ENCODE measurements at regions not wholly inside any gene's neighbourhood (a gene's known extent, or its start where the extent isn't known, plus 50 kb on each side); places are given as distances from the start of the nearest gene placed in this dataset.

DNA sequence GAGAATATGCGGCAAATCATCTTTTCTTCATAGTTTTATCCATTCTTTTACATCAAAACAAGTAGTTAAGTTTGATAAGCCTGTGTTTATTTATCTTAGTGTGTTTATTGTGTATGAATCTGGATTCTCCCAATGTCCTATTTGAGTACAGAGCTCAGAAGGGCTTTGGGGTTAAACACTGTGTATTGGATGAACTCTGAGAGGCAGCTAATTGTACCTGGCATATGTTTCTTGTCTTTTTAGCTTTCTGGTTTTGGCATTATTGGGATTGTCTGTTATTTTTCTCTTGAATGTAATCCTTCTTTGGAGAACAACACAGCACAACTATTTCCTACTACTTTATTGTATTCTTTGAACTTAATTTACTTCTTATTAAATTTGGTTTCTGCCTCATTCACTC is 906.9 kb downstream of the ADGRL2 start:
- peak overlapping the region; percentile 36; the same call in 1 of the 2 replicates for H3K27ac ChIP-seq (ENCODE audit: low read depth, low read length)
- H3K36me3 ChIP-seq (ENCODE audit: insufficient read depth, low read length), result no peaks in the 10 kb centered on the region
- H2AFZ ChIP-seq (ENCODE audit: low read length, unreplicated experiment), result peak overlapping the region; percentile 74
- no peaks in the 10 kb centered on the region for H3K27me3 ChIP-seq (ENCODE audit: insufficient read depth, low read length)
- no peaks in the 10 kb centered on the region for H3K79me2 ChIP-seq (ENCODE audit: control insufficient read depth, insufficient read depth, low read length, unreplicated experiment)
- no peak overlapping the region for H3K4me3 ChIP-seq (ENCODE audit: low read depth, low read length)
- peaks cover 42% of the 10 kb centered on the region for H3K4me1 ChIP-seq (ENCODE audit: control insufficient read depth, insufficient read depth, low read length, unreplicated experiment)

DNA sequence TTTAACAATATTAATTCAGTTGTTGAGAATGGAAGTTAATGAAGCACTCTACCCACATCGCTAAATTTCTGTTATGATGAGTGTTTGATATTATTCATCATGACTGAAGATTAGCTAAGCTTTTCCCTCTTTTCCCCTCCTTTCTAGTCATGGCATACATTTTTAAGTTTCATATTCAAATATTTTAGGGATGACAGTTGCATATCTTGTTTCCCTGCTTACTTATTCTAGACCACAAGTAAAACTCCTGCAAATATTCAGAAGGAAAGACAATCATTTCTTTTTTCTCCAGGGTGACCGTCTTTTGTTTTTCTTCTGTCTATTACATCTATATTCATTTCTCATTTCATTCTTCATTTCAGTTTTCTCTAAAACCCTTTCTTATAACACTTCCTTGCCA is 906.0 kb downstream of the ADGRL2 start:
- Histone ChIP-seq H3K4me3 (ENCODE audit: low read depth, low read length) (no peak overlapping the region), H3K36me3 (ENCODE audit: insufficient read depth, low read length) (no peaks in the 10 kb centered on the region), H3K27ac (ENCODE audit: low read depth, low read length) (peak overlapping the region; percentile 36), H3K27me3 (ENCODE audit: insufficient read depth, low read length) (no peaks in the 10 kb centered on the region), H3K4me1 (ENCODE audit: control insufficient read depth, insufficient read depth, low read length, unreplicated experiment) (peaks cover 42% of the 10 kb centered on the region), H3K79me2 (ENCODE audit: control insufficient read depth, insufficient read depth, low read length, unreplicated experiment) (no peaks in the 10 kb centered on the region), H2AFZ (ENCODE audit: low read length, unreplicated experiment) (no peak overlapping the region)

GRCh38 chr1:82704966-82705365 is 904.2 kb downstream of the ADGRL2 start:
- H3K4me1 ChIP-seq (ENCODE audit: control insufficient read depth, insufficient read depth, low read length, unreplicated experiment), result peaks cover 36% of the 10 kb centered on the region
- no peak overlapping the region for H3K4me3 ChIP-seq (ENCODE audit: low read depth, low read length)
- H3K27me3 ChIP-seq (ENCODE audit: insufficient read depth, low read length), result no peaks in the 10 kb centered on the region
- H2AFZ ChIP-seq (ENCODE audit: low read length, unreplicated experiment), result no peak overlapping the region
- H3K79me2 ChIP-seq (ENCODE audit: control insufficient read depth, insufficient read depth, low read length, unreplicated experiment), result no peaks in the 10 kb centered on the region
- H3K36me3 ChIP-seq (ENCODE audit: insufficient read depth, low read length), result no peaks in the 10 kb centered on the region
- H3K27ac ChIP-seq (ENCODE audit: low read depth, low read length), result no peak overlapping the region

DNA sequence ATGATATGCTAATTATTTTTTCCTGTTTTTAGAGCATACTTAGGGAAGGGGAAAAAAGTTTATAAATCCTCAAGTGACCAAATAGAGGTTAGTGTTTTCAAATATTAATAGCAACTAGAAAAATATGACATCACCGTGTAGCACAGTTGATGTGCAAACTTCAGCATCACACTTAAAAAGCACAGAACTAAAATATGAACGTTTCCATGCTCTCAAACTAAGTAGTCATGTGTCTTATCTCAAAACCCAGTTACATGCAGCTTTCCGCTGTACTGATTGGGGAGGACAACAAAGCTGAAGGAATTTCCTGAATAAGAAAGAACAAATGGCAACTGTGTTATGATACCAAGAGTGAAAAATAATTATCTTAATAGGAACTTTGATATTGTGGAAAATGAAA is 903.7 kb downstream of the ADGRL2 start:
- Histone ChIP-seq H3K27me3 (ENCODE audit: insufficient read depth, low read length) (no peaks in the 10 kb centered on the region), H3K36me3 (ENCODE audit: insufficient read depth, low read length) (no peaks in the 10 kb centered on the region), H3K4me1 (ENCODE audit: control insufficient read depth, insufficient read depth, low read length, unreplicated experiment) (peaks cover 31% of the 10 kb centered on the region), H3K27ac (ENCODE audit: low read depth, low read length) (no peak overlapping the region), H3K79me2 (ENCODE audit: control insufficient read depth, insufficient read depth, low read length, unreplicated experiment) (no peaks in the 10 kb centered on the region), H2AFZ (ENCODE audit: low read length, unreplicated experiment) (no peak overlapping the region), H3K4me3 (ENCODE audit: low read depth, low read length) (no peak overlapping the region)

- Histone ChIP-seq H3K4me1 (ENCODE audit: control insufficient read depth, insufficient read depth, low read length, unreplicated experiment) (peaks cover 27% of the 10 kb centered on the region), H3K79me2 (ENCODE audit: control insufficient read depth, insufficient read depth, low read length, unreplicated experiment) (no peaks in the 10 kb centered on the region), H3K36me3 (ENCODE audit: insufficient read depth, low read length) (no peaks in the 10 kb centered on the region), H3K27me3 (ENCODE audit: insufficient read depth, low read length) (no peaks in the 10 kb centered on the region), H3K27ac (ENCODE audit: low read depth, low read length) (no peak overlapping the region), H2AFZ (ENCODE audit: low read length, unreplicated experiment) (no peak overlapping the region), H3K4me3 (ENCODE audit: low read depth, low read length) (no peak overlapping the region)
Observed at GRCh38 chr1:82703951-82704350, 903.2 kb downstream of the ADGRL2 start.

DNA sequence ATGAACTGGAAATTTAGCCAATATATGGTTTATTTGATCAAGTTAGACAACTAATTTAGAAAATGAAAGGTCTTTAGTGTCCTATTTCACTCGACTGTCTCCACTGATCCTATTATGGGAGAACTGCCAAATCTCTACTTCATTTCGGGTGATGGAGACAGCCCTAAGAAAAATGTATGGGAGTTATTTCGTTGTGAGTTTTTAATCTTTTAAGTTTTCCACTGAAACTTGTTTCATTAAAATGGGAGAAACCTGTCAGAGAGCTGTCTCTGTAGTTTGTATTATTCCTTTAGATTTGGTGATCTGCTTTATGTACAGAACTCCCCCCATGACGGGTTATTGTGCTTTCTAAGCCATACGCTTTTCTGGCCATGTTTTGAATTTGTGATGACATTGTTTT is 899.7 kb downstream of the ADGRL2 start:
- no peak overlapping the region for H3K27ac ChIP-seq (ENCODE audit: low read depth, low read length)
- no peaks in the 10 kb centered on the region for H3K79me2 ChIP-seq (ENCODE audit: control insufficient read depth, insufficient read depth, low read length, unreplicated experiment)
- no peaks in the 10 kb centered on the region for H3K27me3 ChIP-seq (ENCODE audit: insufficient read depth, low read length)
- no peaks in the 10 kb centered on the region for H3K36me3 ChIP-seq (ENCODE audit: insufficient read depth, low read length)
- peaks cover 6% of the 10 kb centered on the region for H3K4me1 ChIP-seq (ENCODE audit: control insufficient read depth, insufficient read depth, low read length, unreplicated experiment)
- no peak overlapping the region for H3K4me3 ChIP-seq (ENCODE audit: low read depth, low read length)
- no peak overlapping the region for H2AFZ ChIP-seq (ENCODE audit: low read length, unreplicated experiment)

GRCh38 chr1:82697965-82698364 is 897.2 kb downstream of the ADGRL2 start:
- Histone ChIP-seq H3K79me2 (ENCODE audit: control insufficient read depth, insufficient read depth, low read length, unreplicated experiment) (no peaks in the 10 kb centered on the region), H3K27ac (ENCODE audit: low read depth, low read length) (no peak overlapping the region), H3K4me1 (ENCODE audit: control insufficient read depth, insufficient read depth, low read length, unreplicated experiment) (peaks cover 6% of the 10 kb centered on the region), H3K4me3 (ENCODE audit: low read depth, low read length) (no peak overlapping the region), H2AFZ (ENCODE audit: low read length, unreplicated experiment) (no peak overlapping the region), H3K36me3 (ENCODE audit: insufficient read depth, low read length) (no peaks in the 10 kb centered on the region), H3K27me3 (ENCODE audit: insufficient read depth, low read length) (no peaks in the 10 kb centered on the region)

DNA sequence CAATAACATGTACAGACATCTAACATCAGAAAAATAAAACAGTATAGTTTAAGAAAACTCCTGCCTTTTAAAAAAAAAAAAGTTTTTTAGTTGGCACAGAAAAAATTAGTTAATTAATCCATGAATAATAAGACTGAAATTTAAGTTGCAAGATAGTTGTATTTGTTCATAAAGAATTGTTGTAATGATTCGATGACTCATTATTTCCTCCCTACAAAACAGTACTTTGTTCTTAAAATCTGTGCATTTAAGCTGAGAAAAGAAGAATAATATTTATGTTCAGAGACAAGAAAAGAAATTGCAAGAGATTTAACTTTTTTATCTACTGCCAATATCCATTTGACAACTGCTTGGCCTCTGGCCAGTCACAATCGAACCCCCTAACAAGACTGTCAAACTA is 894.7 kb downstream of the ADGRL2 start:
- H3K27me3 ChIP-seq (ENCODE audit: insufficient read depth, low read length), result no peaks in the 10 kb centered on the region
- no peaks in the 10 kb centered on the region for H3K36me3 ChIP-seq (ENCODE audit: insufficient read depth, low read length)
- H3K4me3 ChIP-seq (ENCODE audit: low read depth, low read length), result no peak overlapping the region
- no peaks in the 10 kb centered on the region for H3K79me2 ChIP-seq (ENCODE audit: control insufficient read depth, insufficient read depth, low read length, unreplicated experiment)
- H3K27ac ChIP-seq (ENCODE audit: low read depth, low read length), result peak overlapping the region; percentile 3; the same call in 1 of the 2 replicates
- H2AFZ ChIP-seq (ENCODE audit: low read length, unreplicated experiment), result peak overlapping the region; percentile 91
- peaks cover 6% of the 10 kb centered on the region for H3K4me1 ChIP-seq (ENCODE audit: control insufficient read depth, insufficient read depth, low read length, unreplicated experiment)

DNA sequence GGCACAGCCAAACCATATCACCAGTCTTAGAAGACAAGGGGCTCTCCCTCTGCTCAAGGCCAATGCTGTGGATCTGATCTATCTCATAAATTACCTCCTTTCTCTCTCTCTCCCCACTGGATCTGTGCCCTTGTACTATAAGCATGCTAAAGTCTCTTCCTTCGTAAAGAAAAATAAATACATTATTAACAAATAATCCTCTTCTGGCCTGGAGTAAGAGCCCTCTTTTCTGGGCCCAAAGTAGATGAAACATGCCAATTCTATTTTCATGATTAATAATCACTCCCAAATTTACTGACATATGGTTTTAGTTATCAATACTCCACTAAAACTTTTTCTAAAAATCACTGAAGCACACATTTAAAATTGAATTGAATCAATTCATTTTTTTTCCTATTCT is 889.7 kb downstream of the ADGRL2 start:
- Histone ChIP-seq H3K4me1 (ENCODE audit: control insufficient read depth, insufficient read depth, low read length, unreplicated experiment) (no peaks in the 10 kb centered on the region), H3K4me3 (ENCODE audit: low read depth, low read length) (no peak overlapping the region), H3K27ac (ENCODE audit: low read depth, low read length) (no peak overlapping the region), H3K36me3 (ENCODE audit: insufficient read depth, low read length) (no peaks in the 10 kb centered on the region), H3K27me3 (ENCODE audit: insufficient read depth, low read length) (no peaks in the 10 kb centered on the region), H2AFZ (ENCODE audit: low read length, unreplicated experiment) (no peak overlapping the region), H3K79me2 (ENCODE audit: control insufficient read depth, insufficient read depth, low read length, unreplicated experiment) (no peaks in the 10 kb centered on the region)

- no peaks in the 10 kb centered on the region for H3K79me2 ChIP-seq (ENCODE audit: control insufficient read depth, insufficient read depth, low read length, unreplicated experiment)
- no peaks in the 10 kb centered on the region for H3K27me3 ChIP-seq (ENCODE audit: insufficient read depth, low read length)
Observed at GRCh38 chr1:82689217-82689616, 888.5 kb downstream of the ADGRL2 start.

DNA sequence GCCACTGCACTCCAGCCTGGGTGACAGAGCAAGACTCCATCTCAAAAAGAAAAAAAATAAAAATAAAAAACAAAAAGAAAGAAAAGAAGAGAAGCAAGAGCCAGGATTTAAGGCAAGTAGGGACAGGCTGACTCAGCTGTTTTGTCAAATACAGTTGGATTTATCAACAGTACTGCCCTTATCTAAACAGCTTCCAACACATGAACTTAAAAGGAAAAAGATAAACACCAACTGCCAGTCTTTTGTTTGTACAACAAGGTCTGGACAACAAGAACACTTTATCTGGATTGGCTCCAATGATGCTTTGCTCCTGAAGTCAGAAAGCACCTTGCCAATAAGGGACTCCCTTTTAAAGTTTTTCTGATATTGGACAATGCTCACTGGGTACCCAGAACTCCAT is 886.0 kb downstream of the ADGRL2 start:
- H3K27ac ChIP-seq (ENCODE audit: low read depth, low read length), result no peak overlapping the region
- no peaks in the 10 kb centered on the region for H3K4me1 ChIP-seq (ENCODE audit: control insufficient read depth, insufficient read depth, low read length, unreplicated experiment)

More at GRCh38 chr1:82689217-82689616, 888.5 kb downstream of the ADGRL2 start:
- Histone ChIP-seq H2AFZ (ENCODE audit: low read length, unreplicated experiment) (no peak overlapping the region), H3K36me3 (ENCODE audit: insufficient read depth, low read length) (no peaks in the 10 kb centered on the region), H3K4me3 (ENCODE audit: low read depth, low read length) (no peak overlapping the region), H3K4me1 (ENCODE audit: control insufficient read depth, insufficient read depth, low read length, unreplicated experiment) (no peaks in the 10 kb centered on the region), H3K27ac (ENCODE audit: low read depth, low read length) (no peak overlapping the region)

More for the DNA sequence above, 886.0 kb downstream of the ADGRL2 start:
- no peak overlapping the region for H3K4me3 ChIP-seq (ENCODE audit: low read depth, low read length)
- H3K79me2 ChIP-seq (ENCODE audit: control insufficient read depth, insufficient read depth, low read length, unreplicated experiment), result no peaks in the 10 kb centered on the region
- no peaks in the 10 kb centered on the region for H3K27me3 ChIP-seq (ENCODE audit: insufficient read depth, low read length)
- H2AFZ ChIP-seq (ENCODE audit: low read length, unreplicated experiment), result no peak overlapping the region
- no peaks in the 10 kb centered on the region for H3K36me3 ChIP-seq (ENCODE audit: insufficient read depth, low read length)

Data from ACC112 (cell line).